Neural progenitor cell (in vitro differentiated cells): ENCODE measurements at regions not wholly inside any gene's neighbourhood (a gene's known extent, or its start where the extent isn't known, plus 50 kb on each side); places are given as distances from the start of the nearest gene placed in this dataset.

ENCODE experiments used
- CTCF ChIP-seq: fragments of 200-600 bp; sonication (generic); IDR thresholded peaks from 2 replicates; pipeline ENCODE4 v1.5.1; 2017; ENCODE audit warnings: antibody characterized with exemption, mild to moderate bottlenecking
- EZH2 ChIP-seq: fragments of 200-600 bp; sonication (generic); IDR thresholded peaks from 2 replicates; pipeline ENCODE4 v1.6.1; 2017; ENCODE audit warnings: antibody characterized with exemption, mild to moderate bottlenecking, moderate library complexity
- EZH2phosphoT487 ChIP-seq: fragments of 200-600 bp; sonication (generic); IDR thresholded peaks from 2 replicates; pipeline ENCODE4 v1.6.1; 2017; ENCODE audit warnings: antibody characterized with exemption

DNA sequence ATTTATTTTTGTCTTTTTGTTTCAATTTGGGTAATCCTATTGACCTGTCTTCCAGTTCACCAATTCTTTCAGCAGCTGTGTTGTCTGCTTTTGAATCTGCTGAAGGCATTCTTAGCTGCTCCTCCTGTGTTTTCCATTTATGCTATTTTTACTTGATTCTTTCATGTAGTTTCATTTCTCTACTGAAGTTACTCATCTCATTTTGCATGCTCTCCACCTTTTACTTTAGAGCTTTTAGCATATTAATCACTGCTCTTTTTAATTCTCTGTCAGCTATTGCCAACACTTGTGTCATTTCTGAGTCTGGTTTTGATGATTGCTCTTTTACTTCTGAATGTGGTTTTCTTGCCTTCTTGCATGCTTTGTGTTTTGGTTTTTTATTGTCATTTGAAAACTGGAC lies 496.0 kb upstream of the CLINT1 start:
- TF ChIP-seq CTCF (no peak), EZH2 (no peak), EZH2phosphoT487 (no peak)
